OCI-LY1 (cell line): ENCODE measurements at regions not wholly inside any gene's neighbourhood (a gene's known extent, or its start where the extent isn't known, plus 50 kb on each side); places are given as distances from the start of the nearest gene placed in this dataset.

Source experiments
- CTCF ChIP-seq: fragments of 200-600 bp; sonication (generic), shearing (Covaris generic); IDR thresholded peaks from 2 replicates; pipeline ENCODE4 v1.5.1; 2017; ENCODE audit warnings: mild to moderate bottlenecking, antibody characterized with exemption, low read length, moderate library complexity, mixed read lengths
- EZH2 ChIP-seq: fragments of 200-600 bp; sonication (generic), shearing (Covaris generic); IDR thresholded peaks from 2 replicates; pipeline ENCODE4 v1.8.0; 2017; ENCODE audit warnings: borderline replicate concordance, mixed run types, mild to moderate bottlenecking, antibody characterized with exemption, low read length, moderate library complexity, mixed read lengths

- TF ChIP-seq CTCF (no peak), EZH2 (no peak)
These were observed 65.9 kb downstream of the PRR15 start for GRCh38 chr7:29629507-29629906.
